ENCODE measurements at regions not wholly inside any gene's neighbourhood (a gene's known extent, or its start where the extent isn't known, plus 50 kb on each side); places are given as distances from the start of the nearest gene placed in this dataset.
"Not testable (repeated sequence)": the region's sequence is repeated elsewhere in the genome, so short reads cannot be mapped to it uniquely, and the experiment has no call there.

- TF ChIP-seq, protein P1, sequence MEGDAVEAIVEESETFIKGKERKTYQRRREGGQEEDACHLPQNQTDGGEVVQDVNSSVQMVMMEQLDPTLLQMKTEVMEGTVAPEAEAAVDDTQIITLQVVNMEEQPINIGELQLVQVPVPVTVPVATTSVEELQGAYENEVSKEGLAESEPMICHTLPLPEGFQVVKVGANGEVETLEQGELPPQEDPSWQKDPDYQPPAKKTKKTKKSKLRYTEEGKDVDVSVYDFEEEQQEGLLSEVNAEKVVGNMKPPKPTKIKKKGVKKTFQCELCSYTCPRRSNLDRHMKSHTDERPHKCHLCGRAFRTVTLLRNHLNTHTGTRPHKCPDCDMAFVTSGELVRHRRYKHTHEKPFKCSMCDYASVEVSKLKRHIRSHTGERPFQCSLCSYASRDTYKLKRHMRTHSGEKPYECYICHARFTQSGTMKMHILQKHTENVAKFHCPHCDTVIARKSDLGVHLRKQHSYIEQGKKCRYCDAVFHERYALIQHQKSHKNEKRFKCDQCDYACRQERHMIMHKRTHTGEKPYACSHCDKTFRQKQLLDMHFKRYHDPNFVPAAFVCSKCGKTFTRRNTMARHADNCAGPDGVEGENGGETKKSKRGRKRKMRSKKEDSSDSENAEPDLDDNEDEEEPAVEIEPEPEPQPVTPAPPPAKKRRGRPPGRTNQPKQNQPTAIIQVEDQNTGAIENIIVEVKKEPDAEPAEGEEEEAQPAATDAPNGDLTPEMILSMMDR (IDR thresholded peaks at IDR 0.05; ENCODE audit: insufficient read depth, low read depth, low read length, missing control alignments), result no peak
- DNase-seq (ENCODE audit: low read depth), result peak; percentile 78
- no peak overlapping the region for H3K4me3 ChIP-seq (ENCODE audit: low read depth, low read length)
Measured at GRCh38 chr4:101418055-101418454, 70.7 kb upstream of the PPP3CA start.

DNA sequence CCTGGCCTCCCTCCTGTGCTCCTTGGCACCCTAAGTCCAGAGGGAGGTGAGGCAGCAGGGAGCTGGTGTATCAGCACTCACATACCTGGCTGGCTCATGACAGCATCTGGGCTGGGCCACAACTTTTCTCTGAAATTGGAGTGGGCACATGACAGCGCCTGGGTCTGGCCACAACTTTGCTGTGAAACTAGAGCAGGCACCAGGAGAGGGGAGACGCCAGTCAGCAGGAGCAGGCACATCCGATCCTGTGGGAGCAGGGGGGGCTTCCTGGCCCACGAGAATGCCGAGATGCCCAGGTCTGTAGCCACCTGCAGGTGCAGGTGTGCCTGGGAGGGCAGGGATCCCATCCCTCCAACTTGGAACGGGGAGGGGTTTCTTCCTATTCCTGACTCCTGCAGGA, 69.7 kb upstream of the PPP3CA start:
- no peak overlapping the region for H3K4me3 ChIP-seq (ENCODE audit: low read depth, low read length)
- no peak for DNase-seq (ENCODE audit: low read depth)
- TF ChIP-seq, protein P1 (IDR thresholded peaks at IDR 0.05; ENCODE audit: insufficient read depth, low read depth, low read length, missing control alignments), result no peak

DNA sequence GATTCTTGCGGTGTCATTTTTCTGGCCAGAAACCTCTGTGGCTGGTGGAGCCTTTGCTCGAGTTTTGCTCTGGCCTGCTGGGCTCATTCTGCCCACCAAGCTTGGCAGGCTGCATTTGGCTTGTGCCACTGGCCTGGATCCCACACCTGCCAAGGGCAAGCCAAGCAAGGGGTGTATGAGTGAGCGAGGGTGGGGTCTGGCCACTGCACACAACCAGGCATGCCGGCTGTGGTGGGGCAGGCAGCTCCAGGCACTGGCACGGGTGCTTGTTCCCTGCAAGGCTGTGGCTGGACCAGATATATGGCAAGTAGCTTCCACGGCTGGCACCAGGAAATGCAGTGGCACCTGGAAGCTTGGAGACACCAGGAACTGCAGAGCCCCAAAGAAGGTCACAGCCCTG, 68.6 kb upstream of the PPP3CA start:
- no peak overlapping the region for H3K4me3 ChIP-seq (ENCODE audit: low read depth, low read length)
- TF ChIP-seq, protein P1 (IDR thresholded peaks at IDR 0.05; ENCODE audit: insufficient read depth, low read depth, low read length, missing control alignments), result no peak

DNA sequence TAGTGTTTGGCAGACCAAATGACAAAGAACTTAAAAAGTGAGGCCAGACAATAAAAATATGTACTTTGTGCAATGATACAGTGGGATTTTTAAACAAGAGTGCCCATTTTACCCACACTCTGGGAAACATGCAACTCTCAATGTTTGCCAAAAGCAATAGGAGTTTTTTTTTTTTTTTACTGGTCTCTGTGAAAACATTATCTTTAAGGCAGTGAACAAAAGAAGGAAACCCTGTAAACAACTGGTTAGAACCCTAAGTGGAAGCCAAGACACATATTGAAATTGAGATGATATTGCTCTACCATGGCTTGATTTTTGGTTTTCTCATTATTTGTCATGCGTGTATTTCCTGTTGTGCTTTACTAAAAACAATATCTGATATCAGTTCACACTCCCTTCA, 67.2 kb upstream of the PPP3CA start:
- TF ChIP-seq, protein P1 (IDR thresholded peaks at IDR 0.05; ENCODE audit: insufficient read depth, low read depth, low read length, missing control alignments), result no peak
- H3K4me3 ChIP-seq (ENCODE audit: low read depth, low read length), result no peak overlapping the region
- no peak for DNase-seq (ENCODE audit: low read depth)

More for the DNA sequence above, 68.6 kb upstream of the PPP3CA start:
- no peak for DNase-seq (ENCODE audit: low read depth)

- no peak for DNase-seq (ENCODE audit: low read depth)
- no peak overlapping the region for H3K4me3 ChIP-seq (ENCODE audit: low read depth, low read length)
- TF ChIP-seq, protein P1 (IDR thresholded peaks at IDR 0.05; ENCODE audit: insufficient read depth, low read depth, low read length, missing control alignments), result no peak
Measured at GRCh38 chr4:101411926-101412325, 64.6 kb upstream of the PPP3CA start.

GRCh38 chr4:101411281-101411910, 64.1 kb upstream of the PPP3CA start:
- DNase-seq (ENCODE audit: low read depth); H3K4me3 ChIP-seq (ENCODE audit: low read depth, low read length): not testable (repeated sequence)

- DNase-seq (ENCODE audit: low read depth), result no peak
- TF ChIP-seq, protein P1 (IDR thresholded peaks at IDR 0.05; ENCODE audit: insufficient read depth, low read depth, low read length, missing control alignments), result no peak
- H3K4me3 ChIP-seq (ENCODE audit: low read depth, low read length), result no peak overlapping the region
Measured at GRCh38 chr4:101400096-101400495, 52.8 kb upstream of the PPP3CA start.

All from GM12865 (cell line).